Stimulated activated naive B cell treated with anti-CD40 and anti-IgM and Interleukin-4, amounts not matched to agents 10 μg/mL and 1 μg/mL and 100 μg/mL, for 72 hours (primary cell): ENCODE measurements at regions not wholly inside any gene's neighbourhood (a gene's known extent, or its start where the extent isn't known, plus 50 kb on each side); places are given as distances from the start of the nearest gene placed in this dataset.
A peak's percentile ranks its signal among the peaks of the same experiment; 100 is the strongest.
"Not testable (repeated sequence)": the region's sequence is repeated elsewhere in the genome, so short reads cannot be mapped to it uniquely, and the experiment has no call there.

Experiments
- ATAC-seq, 2 donors: fragments of 150-1000 bp; cut with Tn5 transposase; replicated peaks; 2 replicates each; pipeline ENCODE4 v1.10.0; 2021; ENCODE audit warnings: moderate library complexity in 1 of 2
- DNase-seq: peaks from one replicate; pipeline ENCODE4 v3.0.0; 2021
- H3K27ac Mint-ChIP-seq: one replicate; pipeline ENCODE4 v1.8.0; 2022; ENCODE audit warnings: mild to moderate bottlenecking, mixed read lengths
- H3K27me3 Mint-ChIP-seq, 2 donors: one replicate each; pipeline ENCODE4 v1.8.0; 2022; ENCODE audit warnings: mixed read lengths in 2 of 2
- H3K36me3 Mint-ChIP-seq, 2 donors: one replicate each; pipeline ENCODE4 v1.8.0; 2022; ENCODE audit warnings: mixed read lengths in 2 of 2, mild to moderate bottlenecking in 1 of 2
- H3K4me1 Mint-ChIP-seq, 2 donors: one replicate each; pipeline ENCODE4 v1.8.0; 2022; ENCODE audit warnings: mixed read lengths in 2 of 2, mild to moderate bottlenecking in 1 of 2
- H3K4me3 Mint-ChIP-seq, 2 donors: one replicate each; pipeline ENCODE4 v1.8.0; 2022; ENCODE audit warnings: mild to moderate bottlenecking in 2 of 2, mixed read lengths in 2 of 2, moderate library complexity in 1 of 2
- H3K9me3 Mint-ChIP-seq, 2 donors: one replicate each; pipeline ENCODE4 v1.8.0; 2022; ENCODE audit warnings: mixed read lengths in 2 of 2, mild to moderate bottlenecking in 1 of 2

- H3K27me3 Mint-ChIP-seq, H3K36me3 Mint-ChIP-seq, H3K4me1 Mint-ChIP-seq, H3K4me3 Mint-ChIP-seq, H3K9me3 Mint-ChIP-seq, DNase-seq, ATAC-seq, H3K27ac Mint-ChIP-seq: not testable (repeated sequence)
Observed at GRCh38 chr5:84746280-84746679, 361.6 kb upstream of the EDIL3 start.

GRCh38 chr5:84741056-84741455 lies 356.4 kb upstream of the EDIL3 start:
- Mint-ChIP-seq H3K27ac (no peak overlapping the region), H3K36me3 (no peaks in the 10 kb centered on the region), H3K4me3 (no peak overlapping the region), H3K27me3 (no peaks in the 10 kb centered on the region), H3K4me1 (no peaks in the 10 kb centered on the region), H3K9me3 (peaks cover 0 to 5% of the 10 kb centered on the region in 2 donors)
- DNase-seq: no peak
- no peak for ATAC-seq

GRCh38 chr5:84729326-84729725 lies 344.6 kb upstream of the EDIL3 start:
- Mint-ChIP-seq H3K27me3 (no peaks in the 10 kb centered on the region), H3K27ac (no peak overlapping the region), H3K9me3 (peaks cover 0 to 6% of the 10 kb centered on the region in 2 donors), H3K4me1 (no peaks in the 10 kb centered on the region), H3K4me3 (no peak overlapping the region), H3K36me3 (no peaks in the 10 kb centered on the region)
- DNase-seq (no peak), ATAC-seq (no peak)

- Mint-ChIP-seq H3K36me3 (no peaks in the 10 kb centered on the region), H3K4me3 (no peak overlapping the region), H3K9me3 (peaks cover 0 to 4% of the 10 kb centered on the region in 2 donors), H3K27me3 (no peaks in the 10 kb centered on the region), H3K4me1 (no peaks in the 10 kb centered on the region), H3K27ac (no peak overlapping the region)
- ATAC-seq (no peak), DNase-seq (no peak)
Observed at GRCh38 chr5:84727708-84728107, 343.0 kb upstream of the EDIL3 start.

- peaks cover 0 to 2% of the 10 kb centered on the region in 2 donors for H3K9me3 Mint-ChIP-seq
- no peak overlapping the region for H3K27ac Mint-ChIP-seq
- no peaks in the 10 kb centered on the region for H3K27me3 Mint-ChIP-seq
- no peak overlapping the region for H3K4me3 Mint-ChIP-seq
- DNase-seq (no peak), ATAC-seq (no peak)
- no peaks in the 10 kb centered on the region for H3K4me1 Mint-ChIP-seq
- no peaks in the 10 kb centered on the region for H3K36me3 Mint-ChIP-seq
Observed at GRCh38 chr5:84725946-84726570, 341.4 kb upstream of the EDIL3 start.

GRCh38 chr5:84724683-84725082 lies 340.0 kb upstream of the EDIL3 start:
- Mint-ChIP-seq H3K36me3 (no peaks in the 10 kb centered on the region), H3K27me3 (no peaks in the 10 kb centered on the region), H3K9me3 (peaks cover 0 to 6% of the 10 kb centered on the region in 2 donors), H3K27ac (no peak overlapping the region), H3K4me3 (no peak overlapping the region), H3K4me1 (no peaks in the 10 kb centered on the region)
- DNase-seq: no peak
- no peak for ATAC-seq

GRCh38 chr5:84724181-84724580 lies 339.5 kb upstream of the EDIL3 start:
- DNase-seq: no peak
- ATAC-seq: no peak
- no peaks in the 10 kb centered on the region for H3K27me3 Mint-ChIP-seq
- H3K36me3 Mint-ChIP-seq: no peaks in the 10 kb centered on the region
- peaks cover 0 to 7% of the 10 kb centered on the region in 2 donors for H3K9me3 Mint-ChIP-seq
- no peak overlapping the region for H3K4me3 Mint-ChIP-seq
- H3K4me1 Mint-ChIP-seq: no peaks in the 10 kb centered on the region
- no peak overlapping the region for H3K27ac Mint-ChIP-seq

GRCh38 chr5:84718377-84718776 lies 333.7 kb upstream of the EDIL3 start:
- peaks cover 0 to 7% of the 10 kb centered on the region in 2 donors for H3K9me3 Mint-ChIP-seq
- H3K4me3 Mint-ChIP-seq: no peak overlapping the region
- H3K27ac Mint-ChIP-seq: no peak overlapping the region
- no peak for DNase-seq
- ATAC-seq: no peak
- H3K27me3 Mint-ChIP-seq: no peaks in the 10 kb centered on the region
- H3K36me3 Mint-ChIP-seq: no peaks in the 10 kb centered on the region
- no peaks in the 10 kb centered on the region for H3K4me1 Mint-ChIP-seq

- H3K36me3 Mint-ChIP-seq: no peaks in the 10 kb centered on the region
- ATAC-seq (no peak), DNase-seq (no peak)
- peaks cover 0 to 5% of the 10 kb centered on the region in 2 donors for H3K9me3 Mint-ChIP-seq
- no peaks in the 10 kb centered on the region for H3K27me3 Mint-ChIP-seq
- no peak overlapping the region for H3K27ac Mint-ChIP-seq
- no peak overlapping the region for H3K4me3 Mint-ChIP-seq
- no peaks in the 10 kb centered on the region for H3K4me1 Mint-ChIP-seq
Observed at GRCh38 chr5:84715686-84716085, 331.0 kb upstream of the EDIL3 start.

GRCh38 chr5:84715091-84715490 lies 330.4 kb upstream of the EDIL3 start:
- Mint-ChIP-seq H3K36me3 (no peaks in the 10 kb centered on the region), H3K4me3 (no peak overlapping the region)
- DNase-seq: no peak

GRCh38 chr5:84709075-84709474 lies 324.4 kb upstream of the EDIL3 start:
- DNase-seq: no peak
- Mint-ChIP-seq H3K27ac (no peak overlapping the region), H3K27me3 (no peaks in the 10 kb centered on the region), H3K9me3 (peaks cover 1 to 6% of the 10 kb centered on the region in 2 donors), H3K36me3 (no peaks in the 10 kb centered on the region), H3K4me1 (no peaks in the 10 kb centered on the region), H3K4me3 (no peak overlapping the region)
- ATAC-seq: no peak

More at GRCh38 chr5:84715091-84715490, 330.4 kb upstream of the EDIL3 start:
- H3K9me3 Mint-ChIP-seq: peaks cover 4 to 5% of the 10 kb centered on the region in 2 donors
- H3K27me3 Mint-ChIP-seq: no peaks in the 10 kb centered on the region
- no peak for ATAC-seq
- no peak overlapping the region for H3K27ac Mint-ChIP-seq
- no peaks in the 10 kb centered on the region for H3K4me1 Mint-ChIP-seq

GRCh38 chr5:84706678-84707641 lies 322.3 kb upstream of the EDIL3 start:
- H3K9me3 Mint-ChIP-seq: peaks cover 3 to 6% of the 10 kb centered on the region in 2 donors
- no peaks in the 10 kb centered on the region for H3K36me3 Mint-ChIP-seq
- no peak overlapping the region for H3K4me3 Mint-ChIP-seq
- no peaks in the 10 kb centered on the region for H3K27me3 Mint-ChIP-seq
- no peak overlapping the region for H3K27ac Mint-ChIP-seq
- no peak for DNase-seq
- no peak for ATAC-seq
- H3K4me1 Mint-ChIP-seq: no peaks in the 10 kb centered on the region

- not testable (repeated sequence) for H3K27ac Mint-ChIP-seq, DNase-seq, H3K27me3 Mint-ChIP-seq, ATAC-seq, H3K4me1 Mint-ChIP-seq, H3K36me3 Mint-ChIP-seq, H3K4me3 Mint-ChIP-seq
- peaks cover 6 to 13% of the 10 kb centered on the region in 2 donors for H3K9me3 Mint-ChIP-seq
Observed at GRCh38 chr5:84700545-84700944, 315.9 kb upstream of the EDIL3 start.

- Mint-ChIP-seq H3K36me3 (no peaks in the 10 kb centered on the region), H3K9me3 (peaks cover 6 to 11% of the 10 kb centered on the region in 2 donors), H3K4me3 (no peak overlapping the region), H3K27me3 (no peaks in the 10 kb centered on the region), H3K27ac (no peak overlapping the region), H3K4me1 (no peaks in the 10 kb centered on the region)
- DNase-seq: no peak
- peak in 1 of 2 donors; percentile 4 for ATAC-seq
Observed at GRCh38 chr5:84696651-84697050, 312.0 kb upstream of the EDIL3 start.

GRCh38 chr5:84695330-84695729 lies 310.6 kb upstream of the EDIL3 start:
- Mint-ChIP-seq H3K9me3 (peaks cover 6 to 7% of the 10 kb centered on the region in 2 donors), H3K27ac (no peak overlapping the region), H3K4me1 (no peaks in the 10 kb centered on the region), H3K4me3 (no peak overlapping the region), H3K36me3 (no peaks in the 10 kb centered on the region), H3K27me3 (no peaks in the 10 kb centered on the region)
- ATAC-seq: no peak
- DNase-seq: no peak
